OCI-LY7 (cell line): ENCODE measurements at regions not wholly inside any gene's neighbourhood (a gene's known extent, or its start where the extent isn't known, plus 50 kb on each side); places are given as distances from the start of the nearest gene placed in this dataset.

Experiments
- BruUV-seq: library from RNA; stranded (reverse); fragments of 400-500 nt; replicated peaks from 2 replicates; lab custom pipeline; 2021; lab: Mats Ljungman, UMichigan
- CTCF ChIA-PET: fragments of 300-600 bp; sonication (Branson Sonifier 250); formaldehyde crosslinking; loops from one replicate; lab custom pipeline; 2022; ENCODE audit warnings: antibody characterized with exemption; ENCODE audit not compliant: unreplicated experiment; lab: Charles Lee
- POLR2A ChIA-PET: fragments of 300-600 bp; sonication (Branson Sonifier 250); formaldehyde crosslinking; loops from one replicate; lab custom pipeline; 2022; ENCODE audit warnings: antibody characterized with exemption; lab: Charles Lee
- DNase-seq: peaks from one replicate; pipeline ENCODE4 v3.0.0-alpha.2; 2015; ENCODE audit warnings: low spot score
- H2AFZ ChIP-seq: fragments of 200-600 bp; sonication (generic), shearing (Covaris generic); 2 replicates; pipeline ENCODE4 v1.6.1; 2014; ENCODE audit warnings: mild to moderate bottlenecking, antibody characterized with exemption, low read length, moderate library complexity
- H3K27ac ChIP-seq: fragments of 200-600 bp; sonication (generic); 2 replicates; pipeline ENCODE4 v1.5.1; 2014; ENCODE audit warnings: mixed run types, low read depth, mild to moderate bottlenecking, moderate library complexity, low read length, inconsistent platforms; ENCODE audit not compliant: poor library complexity, severe bottlenecking
- H3K36me3 ChIP-seq: fragments of 200-600 bp; sonication (generic); 2 replicates; pipeline ENCODE4 v1.6.1; 2014; ENCODE audit warnings: mild to moderate bottlenecking, antibody characterized with exemption, low read length, moderate library complexity, mixed read lengths; ENCODE audit not compliant: insufficient read depth
- H3K4me1 ChIP-seq: fragments of 200-600 bp; sonication (generic); 2 replicates; pipeline ENCODE4 v1.5.1; 2014; ENCODE audit warnings: mild to moderate bottlenecking, low read length; ENCODE audit not compliant: insufficient read depth, poor library complexity, severe bottlenecking
- H3K4me2 ChIP-seq: fragments of 200-600 bp; sonication (generic); 2 replicates; pipeline ENCODE4 v1.6.1; 2014; ENCODE audit warnings: mild to moderate bottlenecking, low read length
- H3K4me3 ChIP-seq: fragments of 200-600 bp; sonication (generic); 2 replicates; pipeline ENCODE4 v1.5.1; 2014; ENCODE audit warnings: mild to moderate bottlenecking, low read depth, low read length; ENCODE audit not compliant: poor library complexity, severe bottlenecking
- H3K79me2 ChIP-seq: fragments of 200-600 bp; sonication (generic); 2 replicates; pipeline ENCODE4 v1.6.1; 2016; ENCODE audit warnings: low read depth, mild to moderate bottlenecking, low read length, moderate library complexity, mixed read lengths; ENCODE audit not compliant: insufficient read depth
- H3K9me2 ChIP-seq: fragments of 200-600 bp; sonication (generic); 2 replicates; pipeline ENCODE4 v1.6.1; 2016; ENCODE audit warnings: mild to moderate bottlenecking, low read length, mixed read lengths; ENCODE audit not compliant: insufficient read depth
- H3K9me3 ChIP-seq: fragments of 200-600 bp; sonication (generic); 2 replicates; pipeline ENCODE4 v1.6.1; 2014; ENCODE audit warnings: mild to moderate bottlenecking, mixed run types, low read length, mixed read lengths
- H4K20me1 ChIP-seq: fragments of 200-600 bp; sonication (generic); 2 replicates; pipeline ENCODE4 v1.6.1; 2014; ENCODE audit warnings: mild to moderate bottlenecking, antibody characterized with exemption, low read length, moderate library complexity, mixed read lengths; ENCODE audit not compliant: insufficient read depth
- EZH2phosphoT487 ChIP-seq: fragments of 200-600 bp; sonication (generic); IDR thresholded peaks from 2 replicates; pipeline ENCODE4 v1.6.1; 2018; ENCODE audit warnings: low read depth, borderline replicate concordance, mild to moderate bottlenecking, mixed run types, antibody characterized with exemption, low read length, moderate library complexity, mixed read lengths
- intact Hi-C: fragments of 100-400 bp; cut with micrococcal nuclease; formaldehyde crosslinking; loops from one replicate; pipeline ENCODE4 v1.10.0; 2022; ENCODE audit not compliant: unreplicated experiment
- TF ChIP-seq, protein P1 (sequence below): fragments of 200-600 bp; sonication (generic); conservative IDR thresholded peaks from 2 replicates; pipeline ENCODE4 v1.5.1; 2014; ENCODE audit warnings: mild to moderate bottlenecking, antibody characterized with exemption, low read length, moderate library complexity, mixed read lengths

- Histone ChIP-seq H3K36me3 (no peaks in the 10 kb centered on the region), H2AFZ (no peak overlapping the region), H3K4me2 (no peak overlapping the region), H3K79me2 (no peaks in the 10 kb centered on the region), H3K4me1 (no peaks in the 10 kb centered on the region), H4K20me1 (no peaks in the 10 kb centered on the region), H3K9me2 (no peaks in the 10 kb centered on the region), H3K9me3 (no peaks in the 10 kb centered on the region), H3K27ac (no peak overlapping the region), H3K4me3 (no peak overlapping the region)
- BruUV-seq = no TSS peak
- intact Hi-C loops = no loop called here
- TF ChIP-seq, protein P1, sequence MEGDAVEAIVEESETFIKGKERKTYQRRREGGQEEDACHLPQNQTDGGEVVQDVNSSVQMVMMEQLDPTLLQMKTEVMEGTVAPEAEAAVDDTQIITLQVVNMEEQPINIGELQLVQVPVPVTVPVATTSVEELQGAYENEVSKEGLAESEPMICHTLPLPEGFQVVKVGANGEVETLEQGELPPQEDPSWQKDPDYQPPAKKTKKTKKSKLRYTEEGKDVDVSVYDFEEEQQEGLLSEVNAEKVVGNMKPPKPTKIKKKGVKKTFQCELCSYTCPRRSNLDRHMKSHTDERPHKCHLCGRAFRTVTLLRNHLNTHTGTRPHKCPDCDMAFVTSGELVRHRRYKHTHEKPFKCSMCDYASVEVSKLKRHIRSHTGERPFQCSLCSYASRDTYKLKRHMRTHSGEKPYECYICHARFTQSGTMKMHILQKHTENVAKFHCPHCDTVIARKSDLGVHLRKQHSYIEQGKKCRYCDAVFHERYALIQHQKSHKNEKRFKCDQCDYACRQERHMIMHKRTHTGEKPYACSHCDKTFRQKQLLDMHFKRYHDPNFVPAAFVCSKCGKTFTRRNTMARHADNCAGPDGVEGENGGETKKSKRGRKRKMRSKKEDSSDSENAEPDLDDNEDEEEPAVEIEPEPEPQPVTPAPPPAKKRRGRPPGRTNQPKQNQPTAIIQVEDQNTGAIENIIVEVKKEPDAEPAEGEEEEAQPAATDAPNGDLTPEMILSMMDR = no peak
- no peak for TF ChIP-seq EZH2phosphoT487
- no peak for DNase-seq
- ChIA-PET CTCF (no interaction called here), POLR2A (no interaction called here)
These were observed 150.8 kb upstream of the NPSR1 start for GRCh38 chr7:34507191-34507590.

- no peaks in the 10 kb centered on the region for H3K79me2 ChIP-seq
- H3K36me3 ChIP-seq = no peaks in the 10 kb centered on the region
- no peak for TF ChIP-seq EZH2phosphoT487
- TF ChIP-seq, protein P1 = no peak
These were observed 134.6 kb upstream of the NPSR1 start for GRCh38 chr7:34523226-34523918.

GRCh38 chr7:34530259-34530658 lies 127.8 kb upstream of the NPSR1 start:
- CTCF ChIA-PET = no interaction called here
- H3K4me1 ChIP-seq = no peaks in the 10 kb centered on the region

More at GRCh38 chr7:34523226-34523918, 134.6 kb upstream of the NPSR1 start:
- no peaks in the 10 kb centered on the region for H3K9me3 ChIP-seq
- no peak overlapping the region for H3K4me2 ChIP-seq
- H3K27ac ChIP-seq = no peak overlapping the region
- H3K4me1 ChIP-seq = no peaks in the 10 kb centered on the region
- intact Hi-C loops = no loop called here
- no peak overlapping the region for H3K4me3 ChIP-seq
- no peaks in the 10 kb centered on the region for H4K20me1 ChIP-seq
- H2AFZ ChIP-seq = no peak overlapping the region
- no peak for DNase-seq
- POLR2A ChIA-PET = no interaction called here
- BruUV-seq = no TSS peak
- CTCF ChIA-PET = no interaction called here
- no peaks in the 10 kb centered on the region for H3K9me2 ChIP-seq

More at GRCh38 chr7:34530259-34530658, 127.8 kb upstream of the NPSR1 start:
- POLR2A ChIA-PET = no interaction called here
- Histone ChIP-seq H3K9me3 (no peaks in the 10 kb centered on the region), H3K4me3 (no peak overlapping the region), H3K79me2 (no peaks in the 10 kb centered on the region), H3K4me2 (no peak overlapping the region), H3K9me2 (no peaks in the 10 kb centered on the region), H3K27ac (no peak overlapping the region), H2AFZ (no peak overlapping the region), H4K20me1 (no peaks in the 10 kb centered on the region), H3K36me3 (no peaks in the 10 kb centered on the region)
- BruUV-seq = no TSS peak
- intact Hi-C loops = no loop called here
- TF ChIP-seq EZH2phosphoT487 = no peak
- TF ChIP-seq, protein P1 = no peak
- no peak for DNase-seq
